Cardiac fibroblast (primary cell): ENCODE measurements at regions not wholly inside any gene's neighbourhood (a gene's known extent, or its start where the extent isn't known, plus 50 kb on each side); places are given as distances from the start of the nearest gene placed in this dataset.

ENCODE experiments used
- DNase-seq, 2 donors: peaks; one replicate each; pipeline versions ENCODE4 v3.0.0 to v3.0.0-alpha.2; 2010; ENCODE audit warnings: low read depth in 2 of 2
- H3K4me3 ChIP-seq, 2 donors: replicated peaks in 1 of 2; 1 replicate in 1 of 2; 2 replicates in 1 of 2; pipeline ENCODE4 v1.5.1; 2011; ENCODE audit warnings: low read depth in 2 of 2, low read length in 2 of 2, mild to moderate bottlenecking in 2 of 2, moderate library complexity in 1 of 2
- TF ChIP-seq, protein P1 (sequence below): IDR thresholded peaks from one replicate; pipeline ENCODE4 v1.5.1; 2011; ENCODE audit warnings: low read depth, mild to moderate bottlenecking, low read length, inconsistent platforms

DNA sequence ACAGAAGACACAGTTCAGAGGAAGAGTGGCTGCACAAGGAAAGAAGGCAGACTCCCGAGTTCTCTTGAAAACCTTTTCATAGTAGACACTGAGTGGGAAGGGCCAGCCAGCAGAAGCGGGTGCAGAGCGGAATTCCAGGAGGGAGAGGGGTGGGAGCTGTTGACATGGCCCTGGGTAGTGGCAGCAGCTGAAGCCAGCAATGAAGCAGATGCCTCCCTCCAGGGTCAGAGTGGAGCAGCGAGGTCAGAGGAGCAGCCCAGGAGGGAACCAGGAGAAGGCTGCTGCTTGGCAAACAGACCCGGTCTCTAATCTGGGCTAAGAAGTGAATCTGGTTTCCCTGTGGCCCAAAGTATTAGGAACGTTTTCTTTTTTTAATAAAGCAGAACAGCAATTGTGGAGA is 73.9 kb upstream of the SPATA13 start:
- TF ChIP-seq, protein P1, sequence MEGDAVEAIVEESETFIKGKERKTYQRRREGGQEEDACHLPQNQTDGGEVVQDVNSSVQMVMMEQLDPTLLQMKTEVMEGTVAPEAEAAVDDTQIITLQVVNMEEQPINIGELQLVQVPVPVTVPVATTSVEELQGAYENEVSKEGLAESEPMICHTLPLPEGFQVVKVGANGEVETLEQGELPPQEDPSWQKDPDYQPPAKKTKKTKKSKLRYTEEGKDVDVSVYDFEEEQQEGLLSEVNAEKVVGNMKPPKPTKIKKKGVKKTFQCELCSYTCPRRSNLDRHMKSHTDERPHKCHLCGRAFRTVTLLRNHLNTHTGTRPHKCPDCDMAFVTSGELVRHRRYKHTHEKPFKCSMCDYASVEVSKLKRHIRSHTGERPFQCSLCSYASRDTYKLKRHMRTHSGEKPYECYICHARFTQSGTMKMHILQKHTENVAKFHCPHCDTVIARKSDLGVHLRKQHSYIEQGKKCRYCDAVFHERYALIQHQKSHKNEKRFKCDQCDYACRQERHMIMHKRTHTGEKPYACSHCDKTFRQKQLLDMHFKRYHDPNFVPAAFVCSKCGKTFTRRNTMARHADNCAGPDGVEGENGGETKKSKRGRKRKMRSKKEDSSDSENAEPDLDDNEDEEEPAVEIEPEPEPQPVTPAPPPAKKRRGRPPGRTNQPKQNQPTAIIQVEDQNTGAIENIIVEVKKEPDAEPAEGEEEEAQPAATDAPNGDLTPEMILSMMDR: no peak
- DNase-seq: no peak
- H3K4me3 ChIP-seq: no peak overlapping the region

DNA sequence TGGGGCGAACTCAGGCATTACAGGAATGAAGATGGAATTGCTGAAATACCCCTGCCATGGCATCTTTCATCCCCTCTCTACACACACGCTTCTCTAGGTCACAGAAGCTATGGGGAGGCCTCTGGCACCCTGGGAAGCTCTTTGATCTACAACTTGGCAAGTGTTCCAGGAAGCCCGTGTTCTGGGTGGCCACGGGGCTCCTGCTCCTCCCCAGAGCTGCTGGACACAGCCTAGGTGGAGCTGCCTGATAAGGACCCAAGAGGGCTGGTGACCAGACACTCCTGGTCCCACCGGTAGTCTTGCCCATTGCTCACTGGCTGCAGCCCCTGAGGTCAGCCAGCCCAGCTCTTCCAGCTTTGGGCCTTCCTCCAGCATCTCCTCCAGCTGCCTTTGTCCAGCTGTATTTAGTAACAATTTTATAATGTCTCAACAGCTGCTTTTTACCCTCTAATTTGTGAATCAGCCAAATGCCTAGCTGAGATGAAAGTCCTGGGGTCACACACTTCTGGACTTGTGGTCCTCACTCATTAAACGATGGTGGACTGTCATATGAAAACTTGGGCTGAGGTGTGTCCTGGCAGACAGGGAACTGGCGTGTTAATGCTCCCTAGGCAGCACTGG is 72.8 kb upstream of the SPATA13 start:
- no peak for DNase-seq
- TF ChIP-seq, protein P1: no peak
- no peak overlapping the region for H3K4me3 ChIP-seq

DNA sequence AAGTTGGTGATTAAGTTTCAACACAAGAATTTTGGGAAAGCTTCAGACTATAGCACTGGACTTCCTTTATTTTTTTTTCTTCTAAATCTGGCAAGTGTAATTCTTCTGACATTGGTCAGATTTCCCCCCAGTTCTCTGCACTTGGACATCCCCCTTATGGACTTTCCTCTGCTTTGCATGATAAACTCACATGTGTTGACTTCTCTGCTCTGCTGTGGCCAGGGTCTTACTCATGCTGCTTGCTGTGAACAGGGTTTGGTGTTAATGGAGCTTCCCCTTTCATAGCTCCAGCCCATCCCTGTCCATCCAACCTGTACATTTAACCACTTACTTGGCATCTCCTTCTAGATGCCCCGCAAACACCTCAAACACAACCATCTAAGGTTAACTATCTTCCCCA is 70.5 kb upstream of the SPATA13 start:
- TF ChIP-seq, protein P1: no peak
- no peak for DNase-seq
- no peak overlapping the region for H3K4me3 ChIP-seq

DNA sequence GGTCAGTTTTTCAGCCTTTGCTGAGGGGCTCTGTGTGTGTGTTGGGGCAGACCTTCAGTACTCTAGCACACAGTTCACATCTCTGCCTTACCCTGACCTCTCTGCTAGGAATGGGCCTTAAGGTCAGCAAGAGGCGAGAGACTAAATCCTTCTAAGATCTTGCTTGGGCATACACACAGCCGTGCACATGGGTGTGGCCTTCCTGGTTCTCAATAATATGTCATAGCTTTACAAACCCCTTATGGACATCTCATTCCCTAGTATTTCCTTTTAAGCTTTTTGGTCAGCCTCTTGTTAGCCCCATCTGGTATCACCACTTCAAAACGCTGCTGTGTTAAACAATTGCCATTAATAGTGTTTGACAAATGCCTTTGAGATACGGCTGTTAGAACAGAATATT is 69.4 kb upstream of the SPATA13 start:
- no peak overlapping the region for H3K4me3 ChIP-seq
- TF ChIP-seq, protein P1: no peak
- DNase-seq: no peak

DNA sequence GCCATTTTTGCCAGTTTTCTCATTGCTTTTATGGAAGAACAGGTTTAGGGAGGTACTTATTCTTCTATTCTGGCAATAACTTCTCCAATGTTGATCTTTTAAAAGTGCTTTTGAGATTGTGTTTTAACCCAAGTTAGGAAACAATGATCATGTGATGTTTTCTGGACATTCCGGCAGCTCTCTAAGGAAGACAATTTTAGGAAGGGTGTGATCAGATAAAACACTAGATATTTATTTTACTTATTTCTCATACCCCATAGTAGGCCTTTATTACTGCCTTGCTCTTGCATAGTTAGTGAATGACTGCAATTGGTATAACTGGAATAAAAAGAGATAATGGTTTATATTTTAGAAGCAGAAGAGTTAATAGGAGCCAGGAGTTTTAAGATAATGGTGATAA is 68.4 kb upstream of the SPATA13 start:
- DNase-seq: no peak
- TF ChIP-seq, protein P1: no peak
- no peak overlapping the region for H3K4me3 ChIP-seq

DNA sequence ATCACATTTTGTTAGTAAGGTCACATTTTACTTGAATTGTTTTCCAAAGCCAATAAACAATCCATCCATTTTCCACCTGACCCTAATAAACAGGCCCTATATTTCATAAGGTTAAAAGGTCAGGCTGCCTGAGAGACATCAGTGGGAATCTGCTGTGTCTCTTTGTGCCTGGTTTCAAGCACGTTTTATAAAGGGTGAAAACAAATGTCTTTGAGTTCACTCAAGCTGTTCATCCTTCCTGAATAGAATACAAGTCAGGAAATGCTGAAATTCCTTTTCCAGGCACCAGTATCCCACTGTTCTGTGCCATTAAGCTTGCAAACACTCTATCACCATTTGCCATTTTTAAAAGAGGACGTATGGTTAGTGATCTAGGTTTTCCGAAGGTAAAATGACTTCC is 67.5 kb upstream of the SPATA13 start:
- no peak for DNase-seq
- TF ChIP-seq, protein P1: no peak
- H3K4me3 ChIP-seq: no peak overlapping the region

DNA sequence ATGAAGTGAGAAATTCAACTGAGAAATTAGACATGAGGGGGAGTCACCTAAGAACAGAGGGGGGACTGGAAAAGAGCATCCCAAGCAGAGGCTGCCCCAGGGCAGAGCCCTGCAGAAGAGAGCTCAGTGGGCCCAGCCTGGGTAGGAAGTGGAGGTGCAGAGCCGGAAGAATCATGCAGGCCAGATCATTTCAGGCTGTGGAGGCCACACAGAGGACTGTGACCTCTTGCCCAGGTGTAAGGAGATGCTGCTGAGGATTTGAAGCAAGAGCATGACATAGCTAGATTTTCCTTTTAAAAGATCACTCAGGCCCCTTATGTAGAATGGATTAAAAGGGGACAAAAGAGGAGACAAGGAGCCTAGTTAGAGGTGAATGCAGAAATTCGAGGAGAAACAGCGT is 63.9 kb upstream of the SPATA13 start:
- no peak for DNase-seq
- TF ChIP-seq, protein P1: no peak
- H3K4me3 ChIP-seq: no peak overlapping the region
